ENCODE measurements at regions not wholly inside any gene's neighbourhood (a gene's known extent, or its start where the extent isn't known, plus 50 kb on each side); places are given as distances from the start of the nearest gene placed in this dataset.

GRCh38 chr1:30343562-30343961 is 379.8 kb downstream of the MATN1 start:
- no peak for TF ChIP-seq CTCF (IDR thresholded peaks at IDR 0.05)
- TF ChIP-seq POLR2A (IDR thresholded peaks at IDR 0.05) = no peak
- no peak for TF ChIP-seq POLR2AphosphoS5 (IDR thresholded peaks at IDR 0.05)
- TF ChIP-seq EP300 (IDR thresholded peaks at IDR 0.05) = no peak
